SK-N-MC (cell line): ENCODE measurements at regions not wholly inside any gene's neighbourhood (a gene's known extent, or its start where the extent isn't known, plus 50 kb on each side); places are given as distances from the start of the nearest gene placed in this dataset.

Source experiments
- EZH2 ChIP-seq: fragments of 200-600 bp; sonication (generic); IDR thresholded peaks from one replicate; pipeline ENCODE4 v1.6.1; 2017; ENCODE audit warnings: antibody characterized with exemption
- FOXP2 ChIP-seq: optimal IDR thresholded peaks from 2 replicates; pipeline ENCODE3; 2011; ENCODE audit warnings: mild to moderate bottlenecking, moderate library complexity; ENCODE audit not compliant: insufficient read depth; ENCODE audit errors: extremely low read length, control extremely low read depth
- POLR2AphosphoS5 ChIP-seq: IDR thresholded peaks from 2 replicates; pipeline ENCODE4 v1.6.1; 2012; ENCODE audit warnings: mild to moderate bottlenecking, low read depth, low read length, borderline replicate concordance

- no peak for TF ChIP-seq EZH2
- TF ChIP-seq POLR2AphosphoS5: no peak
- TF ChIP-seq FOXP2: no peak
Observed at GRCh38 chr7:124553502-124553901, 212.1 kb downstream of the GPR37 start.
